Heart left ventricle (tissue), 16 donors: ENCODE measurements at regions not wholly inside any gene's neighbourhood (a gene's known extent, or its start where the extent isn't known, plus 50 kb on each side); places are given as distances from the start of the nearest gene placed in this dataset.

Experiments used
- ATAC-seq, 4 donors: fragments of 200-7000 bp; cut with Tn5 transposase; one replicate each; pipeline ENCODE4 v1.9.1; 2020 to 2022; ENCODE audit warnings: moderate library complexity in 4 of 4, mild to moderate bottlenecking in 3 of 4, moderate number of reproducible peaks in 1 of 4
- DNase-seq, 5 donors: peaks; one replicate each; pipeline ENCODE4 v3.0.0-alpha.2; 2020
- H3K27ac ChIP-seq, 12 donors: fragments of 200-600 bp; sonication (generic) in 4 of 12; one replicate each; pipeline versions ENCODE4 v1.5.0 to v1.8.0; 2016 to 2022; ENCODE audit warnings: mild to moderate bottlenecking in 2 of 12
- H3K27me3 ChIP-seq, 9 donors: fragments of 200-600 bp; sonication (generic) in 2 of 9; one replicate each; pipeline versions ENCODE4 v1.5.1 to v1.8.0; 2016 to 2022; ENCODE audit warnings: mild to moderate bottlenecking in 3 of 9
- H3K36me3 ChIP-seq, 9 donors: fragments of 200-600 bp; sonication (generic) in 2 of 9; one replicate each; pipeline versions ENCODE4 v1.5.0 to v1.8.0; 2018 to 2022; ENCODE audit warnings: mild to moderate bottlenecking in 2 of 9
- H3K4me1 ChIP-seq, 12 donors: fragments of 200-600 bp; sonication (generic) in 4 of 12; one replicate each; pipeline versions ENCODE4 v1.5.0 to v1.8.0; 2016 to 2022; ENCODE audit warnings: mild to moderate bottlenecking in 3 of 12
- H3K4me3 ChIP-seq, 12 donors: fragments of 200-600 bp; sonication (generic) in 4 of 12; one replicate each; pipeline versions ENCODE4 v1.5.0 to v1.8.0; 2017 to 2022; ENCODE audit warnings: mild to moderate bottlenecking in 9 of 12, moderate library complexity in 4 of 12
- H3K9me3 ChIP-seq, 12 donors: fragments of 200-600 bp; sonication (generic) in 4 of 12; one replicate each; pipeline versions ENCODE4 v1.5.0 to v1.8.0; 2016 to 2022; ENCODE audit warnings: mild to moderate bottlenecking in 1 of 12
- CTCF ChIP-seq, 12 donors: fragments of 200-600 bp; sonication (generic) in 4 of 12; IDR thresholded peaks; one replicate each; pipeline versions ENCODE4 v1.5.0 to v1.8.0; 2018 to 2022; ENCODE audit warnings: antibody characterized with exemption in 12 of 12, mild to moderate bottlenecking in 5 of 12
- POLR2A ChIP-seq, 2 donors: fragments of 450-650 bp; IDR thresholded peaks; one replicate each; pipeline ENCODE4 v1.6.1; 2017; ENCODE audit warnings: antibody characterized with exemption in 2 of 2, mild to moderate bottlenecking in 2 of 2, moderate library complexity in 2 of 2
- WGBS, 4 donors: extraction: QIAGEN DNeasy Blood & Tissue Kit in 2 of 4; methylation state at CpG; one replicate each; pipeline versions ENCODE4 v1.1.5 to v1.1.7; 2013 to 2018; 5-methylcytosine and 5-hydroxymethylcytosine counted together
- intact Hi-C, 10 donors: fragments of 100-400 bp; cut with DNase I; formaldehyde crosslinking; loops; one replicate each; pipeline versions ENCODE4 v1.11.1 to v1.14.2; 2022
- donor health status: ischemic (EF 13 %, LVEDD 7.1; RV severe dilation, severe dysfunction).
- donor health status: healthy with polysubstance abuse.
- donor health status: DM: no; HTN: yes; CAD: no.
- donor health status: DM: no; HTN: no; CAD: no.
- donor health status: ischemic (EF 25% LVEDD 6.9; RV normal size, moderate dysfunction).
- donor health status: ischemic (EF 25% LVEDD 5.7; RV mildly dilated, moderate dysfunction).
- donor health status: healthy.
- donor health status: DM: yes; HTN: yes; CAD: no.
- donor health status: ischemic (EF 35%, LVEDD 5.7; RV mildly dilated, moderate dysfunction).
- donor health status: nonischemic (EF 11% LVEDD 7.7; RV severe dilation, severe dysfunction).
- donor health status: DM: yes; HTN: yes; CAD: no.
- donor health status: PGD.
- donor health status: ischemic (EF 29% LVEDD 5.4; RV normal size, mild dysfunction).
- donor health status: nonischemic (EF 23%, LVEDD 6.1; RV moderate dilation, normal function).

- TF ChIP-seq POLR2A (IDR thresholded peaks at IDR 0.05) = no peak
- TF ChIP-seq CTCF (IDR thresholded peaks at IDR 0.05) = no peak
These were observed 551.8 kb downstream of the SOCS6 start for GRCh38 chr18:70840649-70841048.

GRCh38 chr18:70827632-70828031, 538.8 kb downstream of the SOCS6 start:
- no peak overlapping the region for H3K4me3 ChIP-seq
- no peaks in the 10 kb centered on the region for H3K27me3 ChIP-seq
- DNase-seq (no peak), ATAC-seq (no peak)
- intact Hi-C loops = loop anchor here in 1 of 10 donors (1.0 kb wide), 1 partner anchor 18 kb away; no protein-coding TSS in a partner anchor
- 44 to 60% (median 56%) methylated on average over 3 of the region's 3 CpGs for WGBS, 4 donors
- no peak overlapping the region for H3K27ac ChIP-seq
- no peaks in the 10 kb centered on the region for H3K36me3 ChIP-seq
- TF ChIP-seq CTCF (IDR thresholded peaks at IDR 0.05) (no peak), POLR2A (IDR thresholded peaks at IDR 0.05) (no peak)
- no peaks in the 10 kb centered on the region for H3K9me3 ChIP-seq
- H3K4me1 ChIP-seq = no peaks in the 10 kb centered on the region

More at GRCh38 chr18:70840649-70841048, 551.8 kb downstream of the SOCS6 start:
- DNase-seq = no peak
- Histone ChIP-seq H3K9me3 (no peaks in the 10 kb centered on the region), H3K27ac (no peak overlapping the region), H3K4me1 (no peaks in the 10 kb centered on the region), H3K36me3 (no peaks in the 10 kb centered on the region), H3K4me3 (no peak overlapping the region), H3K27me3 (no peaks in the 10 kb centered on the region)
- intact Hi-C loops = no loop called here
- no peak for ATAC-seq
- WGBS, 4 donors = 72 to 76% (median 73%) methylated on average over 3 of the region's 3 CpGs

DNA sequence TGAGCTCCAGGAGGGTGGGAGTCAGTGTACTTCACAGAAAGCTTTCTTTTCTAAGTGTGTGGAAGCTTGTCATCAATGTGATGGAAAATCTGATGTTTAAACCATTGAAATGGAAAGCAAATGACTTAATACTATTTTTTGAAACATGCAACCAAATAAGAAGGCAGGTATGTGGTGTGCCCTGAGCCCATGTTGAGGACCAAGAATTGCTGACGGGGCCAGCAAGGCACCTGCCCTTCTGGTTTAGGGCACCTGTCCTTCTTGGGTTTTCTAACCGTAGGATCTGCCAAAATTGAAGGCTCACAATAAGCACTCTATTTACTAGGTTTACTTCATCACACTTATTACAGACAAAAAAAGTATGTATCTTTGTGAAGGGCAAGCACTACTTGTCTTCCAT, 537.7 kb downstream of the SOCS6 start:
- WGBS, 4 donors = 84 to 95% (median 90%) methylated on average over 2 of the region's 2 CpGs
- no peaks in the 10 kb centered on the region for H3K4me1 ChIP-seq
- no peaks in the 10 kb centered on the region for H3K36me3 ChIP-seq
- H3K27ac ChIP-seq = no peak overlapping the region
- no peak for TF ChIP-seq POLR2A (IDR thresholded peaks at IDR 0.05)
- intact Hi-C loops = no loop called here
- no peaks in the 10 kb centered on the region for H3K27me3 ChIP-seq
- DNase-seq = no peak
- H3K9me3 ChIP-seq = no peaks in the 10 kb centered on the region
- H3K4me3 ChIP-seq = no peak overlapping the region
- no peak for ATAC-seq

GRCh38 chr18:70822691-70823090, 533.8 kb downstream of the SOCS6 start:
- H3K4me3 ChIP-seq = no peak overlapping the region
- H3K27ac ChIP-seq = no peak overlapping the region
- H3K4me1 ChIP-seq = no peaks in the 10 kb centered on the region
- ATAC-seq (no peak), DNase-seq (no peak)
- peaks cover 0 to 6% (median 0%) of the 10 kb centered on the region in 12 donors for H3K9me3 ChIP-seq
- TF ChIP-seq POLR2A (IDR thresholded peaks at IDR 0.05) (no peak), CTCF (IDR thresholded peaks at IDR 0.05) (no peak)
- H3K27me3 ChIP-seq = no peaks in the 10 kb centered on the region
- no peaks in the 10 kb centered on the region for H3K36me3 ChIP-seq
- intact Hi-C loops = no loop called here
- 49 to 58% (median 56%) methylated on average over 3 of the region's 3 CpGs for WGBS, 4 donors

- Histone ChIP-seq H3K27ac (no peak overlapping the region), H3K4me1 (no peaks in the 10 kb centered on the region), H3K36me3 (no peaks in the 10 kb centered on the region), H3K9me3 (peaks cover 0 to 8% (median 0%) of the 10 kb centered on the region in 12 donors), H3K4me3 (no peak overlapping the region), H3K27me3 (no peaks in the 10 kb centered on the region)
- no peak for TF ChIP-seq CTCF (IDR thresholded peaks at IDR 0.05)
- no peak for TF ChIP-seq POLR2A (IDR thresholded peaks at IDR 0.05)
- ATAC-seq (no peak), DNase-seq (no peak)
- WGBS, 4 donors = 15 to 30% (median 20%) methylated on average over 3 of the region's 3 CpGs
- intact Hi-C loops = no loop called here
These were observed 533.3 kb downstream of the SOCS6 start for GRCh38 chr18:70822117-70822516.
